Urothelium cell line (cell line): ENCODE measurements at regions not wholly inside any gene's neighbourhood (a gene's known extent, or its start where the extent isn't known, plus 50 kb on each side); places are given as distances from the start of the nearest gene placed in this dataset.
A peak's percentile ranks its signal among the peaks of the same experiment; 100 is the strongest.

Experiments used
- DNase-seq: peaks from one replicate; pipeline ENCODE4 v3.0.0; 2011; ENCODE audit warnings: low spot score, mixed read lengths
- FAIRE-seq: peaks from 2 replicates; lab custom pipeline; 2011; peaks lifted over from hg19 to GRCh38; lab: Jason Lieb, UNC

DNA sequence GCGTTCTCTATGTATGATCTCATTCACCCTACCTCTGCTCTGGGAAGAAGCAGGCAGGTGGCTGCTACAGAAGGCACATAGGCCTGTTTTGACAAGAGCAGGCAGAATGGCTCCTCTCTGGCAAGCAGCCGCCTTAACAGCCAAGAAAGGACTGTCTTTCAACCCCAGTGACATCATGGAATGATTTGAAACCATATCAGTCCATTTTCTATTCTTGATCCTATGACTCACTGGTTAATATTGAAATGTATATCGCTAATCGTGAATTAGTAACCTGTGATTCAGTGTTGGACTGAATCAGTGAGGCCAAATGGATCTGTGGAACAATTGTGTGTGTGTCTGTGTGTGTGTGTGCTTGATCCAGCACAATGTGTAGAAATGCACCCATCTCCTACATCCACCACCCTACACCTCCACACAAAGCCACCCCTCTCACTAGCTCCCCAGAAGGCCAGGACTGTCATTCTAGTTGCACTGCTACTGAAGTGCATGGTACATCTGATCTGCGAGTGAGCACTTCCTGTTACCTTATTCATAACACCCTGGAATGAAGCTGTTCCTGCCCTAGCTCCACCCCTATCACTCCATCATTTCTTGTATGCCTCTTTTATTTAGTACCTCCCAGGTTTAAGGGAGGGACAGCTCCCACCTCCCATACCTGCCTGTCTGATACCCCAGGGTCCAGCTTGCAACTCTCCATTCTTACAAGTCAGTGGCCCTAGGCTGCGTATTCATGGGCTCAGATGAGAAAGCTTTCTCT lies 460.0 kb downstream of the FOXO1 start:
- FAIRE-seq (no peak), DNase-seq (no peak)

DNA sequence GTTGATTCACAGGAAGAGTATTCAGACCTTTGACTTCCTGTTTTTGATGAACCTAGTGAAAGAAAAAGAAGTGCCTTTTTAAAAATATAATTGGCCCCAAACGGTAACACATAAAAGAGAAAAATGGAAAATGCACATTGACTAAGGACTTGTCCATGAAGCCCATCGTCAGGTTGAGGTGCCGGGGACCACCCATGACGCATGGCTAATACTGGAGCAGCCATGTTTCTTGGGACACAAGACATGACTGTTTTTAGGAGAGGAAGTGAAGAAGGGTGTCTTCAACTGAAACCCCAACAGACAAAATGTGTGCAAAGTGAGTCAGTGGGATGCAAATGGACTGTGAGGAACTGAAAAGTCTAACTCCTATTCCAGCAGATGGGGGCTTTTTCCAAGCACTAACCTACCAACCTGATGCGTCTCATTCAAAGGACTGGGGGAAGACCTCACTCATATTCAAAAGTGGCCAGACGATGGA lies 459.4 kb downstream of the FOXO1 start:
- FAIRE-seq = no peak

DNA sequence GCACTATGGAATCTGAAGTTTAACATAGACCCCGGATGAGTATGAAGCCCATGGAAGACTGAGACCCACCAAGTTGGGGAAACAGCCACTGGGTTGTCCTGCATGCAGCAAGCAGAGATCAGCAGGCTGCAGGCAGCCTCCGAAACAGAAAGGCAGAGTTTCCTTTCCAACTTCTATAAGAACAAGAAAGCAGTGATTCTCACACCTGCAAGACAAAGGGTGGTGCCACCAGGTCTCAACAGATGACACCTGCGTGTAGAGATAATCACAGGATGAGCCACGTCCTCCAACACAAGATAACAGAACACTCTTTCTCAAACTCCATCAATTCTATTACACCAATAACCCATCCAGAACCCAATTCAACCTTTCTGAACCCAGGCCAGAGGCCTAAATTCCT lies 457.9 kb downstream of the FOXO1 start:
- DNase-seq = no peak
- no peak for FAIRE-seq

More for the DNA sequence above, 459.4 kb downstream of the FOXO1 start:
- DNase-seq = no peak

DNA sequence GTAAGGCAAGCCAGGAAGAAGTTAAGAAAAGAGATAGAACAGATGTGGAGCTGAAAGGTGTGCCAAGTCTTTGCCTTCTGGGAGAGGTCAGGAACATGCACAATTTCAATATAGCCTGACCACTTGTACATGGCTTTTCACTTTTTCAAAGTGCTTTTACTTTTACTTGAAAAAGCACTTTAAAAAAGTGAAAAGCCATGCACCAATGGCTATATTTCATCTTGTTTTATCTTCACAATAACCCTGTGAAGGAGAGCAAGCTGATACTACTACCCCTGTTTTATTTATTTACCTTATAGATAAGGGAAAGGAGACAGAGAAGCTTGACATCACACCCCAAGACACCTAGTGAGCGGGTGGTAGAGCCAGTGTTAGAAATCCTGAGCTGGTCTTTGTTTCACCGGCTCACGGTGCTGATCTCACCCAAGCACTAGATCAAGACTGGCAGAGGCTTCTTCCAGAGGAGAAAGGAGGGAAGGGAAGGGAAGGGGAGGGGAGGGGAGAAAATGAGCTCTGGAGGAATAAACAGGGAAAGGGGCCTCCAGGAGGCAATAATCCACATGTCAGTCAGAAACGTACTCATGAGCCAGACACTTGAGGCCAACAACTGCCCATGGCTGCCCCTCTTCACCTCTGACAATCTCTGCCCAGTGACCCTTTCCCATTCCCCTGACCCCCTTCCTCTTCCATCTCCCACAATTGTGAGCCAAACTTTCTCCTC lies 455.4 kb downstream of the FOXO1 start:
- no peak for FAIRE-seq
- DNase-seq = no peak

DNA sequence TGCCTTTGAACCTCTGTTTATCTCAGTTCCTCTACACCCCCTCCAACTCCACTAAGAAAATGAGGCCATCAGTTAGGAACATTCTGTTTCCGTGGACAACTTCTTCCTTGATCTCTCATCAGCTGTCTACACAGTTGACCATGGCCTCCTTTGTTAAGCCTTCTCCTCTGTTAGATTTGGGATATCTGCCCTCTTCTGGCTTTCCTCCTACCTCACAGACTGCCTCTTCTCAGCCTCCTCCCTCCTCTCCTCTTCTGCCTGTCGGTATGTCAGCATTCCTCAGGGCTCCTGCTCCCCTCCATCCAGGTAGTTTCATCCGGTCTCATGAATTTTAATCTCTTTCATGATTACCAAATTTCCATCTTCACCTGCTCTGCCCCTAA lies 454.9 kb downstream of the FOXO1 start:
- FAIRE-seq = no peak

DNA sequence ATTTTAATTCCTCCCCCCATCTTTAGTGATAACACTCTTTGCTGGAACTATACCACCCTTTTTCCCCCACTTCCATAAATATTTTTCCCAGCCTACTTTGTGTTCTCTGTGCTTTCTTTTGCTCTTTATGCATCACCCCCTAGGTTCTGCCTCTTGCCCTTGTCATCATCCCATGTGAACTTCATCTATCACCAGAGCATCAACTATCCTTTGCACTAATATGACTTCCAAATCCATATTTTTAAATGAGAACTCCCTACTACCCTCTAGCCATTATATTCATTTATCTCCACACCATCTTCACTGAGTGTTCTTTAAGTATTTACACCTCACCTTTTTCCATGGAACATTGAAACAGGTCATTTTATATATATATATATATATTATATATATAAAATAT lies 452.7 kb downstream of the FOXO1 start:
- DNase-seq = no peak
- FAIRE-seq = no peak

More for the DNA sequence above, 454.9 kb downstream of the FOXO1 start:
- DNase-seq = no peak

DNA sequence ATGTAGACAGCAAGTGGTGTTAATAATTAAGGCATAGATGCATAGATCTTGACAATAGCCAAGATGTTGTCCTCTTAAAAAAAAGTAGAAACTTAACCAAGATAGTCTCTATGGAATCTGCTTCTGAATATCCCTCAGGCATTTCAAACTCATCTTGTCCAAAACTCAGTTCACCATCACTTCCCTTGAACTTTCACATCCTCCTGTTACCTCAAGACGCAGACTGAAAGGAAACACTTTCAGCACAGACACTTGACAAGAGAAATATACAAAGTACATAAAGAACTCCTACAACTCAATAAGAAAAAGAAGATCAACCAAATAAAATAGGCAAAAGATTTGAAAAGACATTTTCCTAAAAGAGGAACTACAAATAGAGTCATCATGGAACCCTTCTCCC lies 451.1 kb downstream of the FOXO1 start:
- no peak for FAIRE-seq
- no peak for DNase-seq

DNA sequence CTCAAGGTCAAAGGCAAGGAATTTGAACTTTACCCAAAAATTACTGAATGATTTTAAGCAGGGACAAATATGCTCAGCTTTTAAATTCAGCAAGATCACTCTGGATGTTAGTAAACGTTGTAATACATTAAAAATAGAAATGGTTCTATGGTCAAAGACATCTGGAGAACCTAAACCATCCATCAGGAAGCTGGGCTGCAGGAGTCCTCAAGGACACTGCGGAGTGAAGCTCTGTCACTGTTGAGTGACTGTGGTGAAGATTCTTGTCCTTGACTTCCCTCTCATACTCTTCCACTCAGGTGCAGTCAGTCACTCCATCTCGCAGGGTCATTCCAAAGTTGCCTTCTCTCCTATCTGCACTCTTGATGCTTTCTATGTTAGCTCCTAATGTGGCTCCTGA lies 450.7 kb downstream of the FOXO1 start:
- DNase-seq = no peak
- FAIRE-seq = no peak

DNA sequence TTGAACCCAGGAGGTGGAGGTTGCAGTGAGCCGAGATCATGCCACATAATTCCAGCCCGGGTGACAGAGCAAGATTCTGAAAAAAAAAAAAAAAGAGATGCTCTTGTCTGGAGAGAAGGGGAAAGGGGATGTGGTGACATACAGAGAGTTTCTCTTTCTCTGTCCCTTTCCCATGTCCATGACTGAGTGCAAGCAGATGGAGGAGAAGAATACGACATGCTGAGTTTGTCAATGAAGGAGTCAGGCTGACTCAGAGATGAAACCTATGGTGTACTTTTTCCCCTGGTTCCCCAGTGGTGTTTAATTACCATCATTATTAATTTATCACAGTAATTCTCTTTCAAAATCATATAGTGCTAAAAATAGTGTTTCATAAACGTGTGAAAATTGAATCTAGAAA lies 448.8 kb downstream of the FOXO1 start:
- FAIRE-seq = no peak
- DNase-seq = no peak

DNA sequence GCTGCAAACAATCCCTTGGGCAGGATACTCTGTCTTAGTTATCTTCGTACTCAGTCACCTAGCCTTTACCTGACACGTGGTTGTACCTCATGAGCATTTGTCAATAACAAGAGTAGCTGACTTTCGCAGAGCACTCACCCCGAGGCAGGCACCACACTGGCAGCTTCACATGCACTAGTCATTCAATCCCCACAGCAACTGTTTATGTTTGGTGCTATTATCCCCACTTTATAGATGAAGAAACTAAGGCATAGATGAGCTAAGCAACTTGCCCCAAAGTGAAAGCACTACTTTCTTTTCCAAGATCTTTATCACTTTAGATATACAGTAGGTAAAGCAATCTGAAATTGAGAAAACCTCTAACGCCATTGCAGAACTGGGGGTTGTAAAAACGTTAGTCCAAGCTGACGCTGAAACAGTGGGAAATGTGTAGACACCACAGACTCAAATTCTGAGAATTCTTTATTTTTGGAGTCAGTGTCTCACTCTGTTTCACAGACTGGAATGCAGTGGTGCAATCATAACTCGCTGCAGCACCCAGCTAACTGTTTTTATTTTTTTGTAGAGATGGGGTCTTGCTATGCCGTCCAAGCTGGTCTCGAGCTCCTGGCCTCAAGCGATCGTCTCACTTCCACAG lies 446.0 kb downstream of the FOXO1 start:
- no peak for DNase-seq
- no peak for FAIRE-seq

DNA sequence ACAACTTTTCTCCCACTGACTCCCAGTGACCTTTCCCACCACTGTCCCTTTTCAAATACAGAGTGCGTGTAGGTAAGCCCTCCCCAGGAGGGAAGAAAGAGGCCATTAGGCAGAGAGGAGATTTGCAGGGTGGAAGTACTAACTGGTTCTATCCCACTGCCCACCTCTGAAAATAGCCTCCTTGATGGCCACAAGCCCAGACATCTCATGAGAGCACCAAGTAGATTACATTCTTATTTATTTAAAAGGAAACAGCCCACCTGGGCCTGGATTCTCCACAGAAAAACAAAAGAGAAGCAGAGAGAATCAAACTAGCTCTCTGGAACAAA lies 445.3 kb downstream of the FOXO1 start:
- no peak for DNase-seq
- no peak for FAIRE-seq

DNA sequence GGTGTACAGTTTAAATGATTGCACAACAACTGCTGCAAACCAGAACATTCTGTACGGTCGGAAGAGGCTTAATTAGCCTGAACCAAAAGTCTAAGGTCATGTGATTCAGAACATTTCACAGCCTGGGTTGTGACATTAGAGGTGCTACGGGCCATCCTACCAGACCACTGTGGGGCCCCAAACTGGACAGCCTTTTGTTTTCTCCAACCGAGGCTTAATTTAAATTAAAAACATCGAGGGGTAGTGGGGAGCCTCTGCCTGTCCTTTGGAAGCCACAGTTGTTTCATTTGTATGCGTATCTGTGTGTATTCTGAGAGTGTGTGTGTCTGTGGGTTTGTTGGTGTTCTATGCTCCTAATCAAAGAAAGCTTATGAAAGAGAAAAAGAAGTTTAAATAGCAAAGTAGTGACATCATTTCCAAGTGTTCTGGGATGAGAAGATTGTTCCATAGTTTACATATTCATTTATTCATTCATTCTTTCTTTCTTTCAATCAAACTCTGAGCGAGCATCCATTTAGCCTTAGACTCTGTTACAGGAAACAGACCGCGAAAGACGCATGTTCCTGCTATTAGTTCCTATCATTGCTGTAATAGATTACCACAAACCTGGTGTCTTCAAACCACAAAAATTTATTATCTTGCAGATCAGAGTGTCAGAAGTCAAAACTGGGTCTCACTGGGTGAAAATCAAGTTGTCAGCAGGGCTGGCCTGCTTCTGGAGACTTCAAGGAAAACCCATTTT lies 444.8 kb downstream of the FOXO1 start:
- peak; percentile 5 for DNase-seq
- no peak for FAIRE-seq

DNA sequence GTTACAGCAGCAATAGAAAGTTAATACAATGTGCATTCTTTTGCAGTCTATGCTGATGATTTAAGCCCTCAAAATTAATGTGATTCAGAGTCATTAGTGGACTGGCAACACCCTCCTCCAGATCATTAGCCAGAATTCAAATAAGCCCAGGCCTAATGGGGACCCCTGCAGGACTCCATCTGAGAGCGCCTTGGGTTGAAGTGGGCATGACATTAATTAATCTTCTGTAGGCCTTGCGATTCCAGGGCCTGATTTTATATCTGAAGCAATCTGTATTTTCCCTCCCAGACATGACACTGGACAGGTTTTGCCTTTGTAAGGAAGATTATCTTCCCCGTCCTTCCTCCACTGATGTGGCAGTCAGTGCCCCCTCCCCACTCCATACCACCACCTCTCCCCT lies 442.9 kb downstream of the FOXO1 start:
- no peak for FAIRE-seq
- DNase-seq = no peak

DNA sequence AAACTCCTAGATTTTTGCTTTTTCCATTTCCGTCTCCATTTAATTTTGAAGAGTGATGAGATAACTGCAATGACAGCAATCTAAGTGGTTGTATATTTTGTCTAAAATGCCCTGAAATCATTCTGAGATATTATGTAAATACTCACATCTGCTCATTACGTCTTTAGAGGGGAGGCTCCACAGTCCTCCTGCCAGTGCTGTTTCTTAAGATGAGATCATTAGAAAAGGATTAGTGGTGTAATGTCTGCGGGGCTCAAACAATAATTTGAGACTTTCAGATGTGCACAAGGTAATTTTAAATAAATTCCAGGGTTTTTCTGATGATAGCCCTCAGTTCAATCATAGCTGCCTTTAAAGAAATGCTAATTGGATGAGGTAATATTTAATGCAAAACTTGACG lies 437.9 kb downstream of the FOXO1 start:
- FAIRE-seq (no peak), DNase-seq (no peak)

DNA sequence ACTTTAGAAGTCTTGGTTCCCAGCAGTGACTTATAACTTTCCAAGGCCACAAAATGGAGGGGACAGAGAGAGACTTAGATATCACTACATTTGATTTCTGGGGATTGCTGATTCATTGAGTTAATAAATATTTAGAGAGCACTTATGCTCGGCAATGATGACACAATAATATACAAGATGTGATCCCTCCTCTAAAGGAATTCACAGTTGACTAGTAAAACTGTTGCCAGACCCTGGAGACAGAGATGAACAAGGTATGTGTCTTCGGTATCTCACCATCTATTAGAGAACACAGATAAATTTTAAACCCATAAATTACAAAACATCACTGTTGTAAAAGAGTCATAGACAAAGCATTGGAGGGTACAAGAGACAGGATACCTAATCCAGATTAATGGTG lies 437.5 kb downstream of the FOXO1 start:
- no peak for FAIRE-seq
- no peak for DNase-seq

DNA sequence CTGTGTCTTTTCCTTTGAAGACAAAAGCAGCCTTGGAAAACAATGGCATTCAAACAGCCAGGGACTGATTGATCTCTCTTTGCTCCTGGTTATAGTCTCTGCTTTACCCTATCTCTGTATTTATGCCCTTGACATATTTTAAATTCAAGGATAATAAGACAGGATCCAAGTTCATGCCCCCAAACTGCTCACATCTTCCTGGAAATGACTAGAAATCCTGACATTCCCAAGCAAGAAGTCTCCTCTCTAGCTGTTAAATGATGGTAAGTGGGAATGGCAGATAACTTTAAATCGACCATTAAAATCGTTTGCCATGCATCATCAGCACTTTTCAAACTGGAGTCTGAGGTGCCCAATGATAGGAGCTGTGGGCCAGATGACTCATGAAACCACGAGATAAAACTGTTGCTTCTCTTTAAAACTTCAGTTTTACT lies 435.6 kb downstream of the FOXO1 start:
- FAIRE-seq = no peak
- no peak for DNase-seq

DNA sequence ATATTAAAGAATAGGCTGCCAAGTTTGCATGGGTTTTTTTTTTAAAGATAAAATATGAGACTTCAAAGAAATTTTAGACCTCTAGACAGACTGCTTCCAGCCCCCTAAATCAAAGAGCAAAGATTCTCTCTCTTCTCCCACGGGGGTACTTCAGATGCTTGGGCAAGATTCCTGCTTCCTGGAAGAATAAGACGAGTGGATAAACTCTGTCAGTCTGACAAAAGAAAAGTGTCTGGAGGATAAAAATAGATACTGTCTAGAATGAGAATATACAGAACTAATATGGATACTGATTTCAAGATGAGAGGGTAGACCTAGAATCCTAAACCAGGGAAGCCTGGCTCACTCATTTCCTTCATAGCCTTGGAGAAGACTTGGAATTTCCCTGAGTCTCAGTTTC lies 435.1 kb downstream of the FOXO1 start:
- no peak for DNase-seq

DNA sequence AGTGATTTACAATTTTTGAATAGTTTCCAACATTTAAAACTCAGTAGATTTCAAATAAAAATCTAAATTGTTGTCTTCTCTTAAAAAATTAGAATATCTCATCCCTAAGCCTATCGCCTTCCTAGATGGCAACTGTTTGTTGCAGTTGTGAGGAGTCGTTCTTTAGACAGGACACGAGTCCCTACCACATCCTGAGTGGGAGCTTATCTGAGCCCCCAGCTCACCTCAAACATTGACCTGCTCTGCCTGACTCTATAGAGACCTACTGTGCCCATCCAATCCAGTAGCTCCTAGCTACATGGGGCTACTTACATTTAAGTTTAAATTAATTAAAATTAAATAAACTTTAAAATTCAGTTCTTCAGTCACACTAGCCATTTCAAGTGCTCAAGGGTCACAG lies 434.7 kb downstream of the FOXO1 start:
- FAIRE-seq (no peak), DNase-seq (no peak)

More for the DNA sequence above, 435.1 kb downstream of the FOXO1 start:
- FAIRE-seq = no peak

DNA sequence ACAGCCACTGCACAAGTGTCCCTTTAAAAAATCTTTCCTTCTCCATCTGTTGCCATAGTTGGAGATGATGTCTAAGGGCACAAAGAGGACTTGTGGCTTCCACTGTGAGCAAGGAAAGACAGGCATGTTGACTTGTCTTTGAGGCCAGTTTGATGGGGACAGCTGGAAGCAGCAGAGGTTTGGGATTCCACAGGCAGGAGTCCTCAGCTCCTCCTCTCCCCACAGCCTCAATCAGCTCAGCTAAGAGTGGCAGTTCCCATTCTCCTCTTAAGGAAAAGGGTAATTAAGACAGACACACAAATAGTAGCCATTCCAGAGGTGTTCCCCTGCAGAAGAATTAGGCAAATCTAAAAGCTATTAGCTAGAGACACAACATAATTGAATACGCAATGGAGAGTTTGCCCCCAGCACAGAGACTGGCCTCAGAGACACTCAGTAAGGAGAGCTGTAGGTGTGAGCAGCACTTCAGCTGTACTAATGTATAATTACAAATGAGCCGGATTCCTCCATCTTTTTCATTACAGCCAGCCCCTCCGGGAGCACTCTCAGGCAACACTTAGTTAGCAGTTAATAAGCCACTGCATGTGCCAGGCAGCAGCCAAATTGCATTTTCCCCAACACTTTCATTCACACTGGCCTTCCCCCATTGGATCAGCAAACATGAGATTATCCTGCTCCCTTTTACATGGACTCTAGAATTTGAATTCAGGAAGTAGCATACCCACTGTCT lies 434.0 kb downstream of the FOXO1 start:
- DNase-seq (no peak), FAIRE-seq (no peak)

DNA sequence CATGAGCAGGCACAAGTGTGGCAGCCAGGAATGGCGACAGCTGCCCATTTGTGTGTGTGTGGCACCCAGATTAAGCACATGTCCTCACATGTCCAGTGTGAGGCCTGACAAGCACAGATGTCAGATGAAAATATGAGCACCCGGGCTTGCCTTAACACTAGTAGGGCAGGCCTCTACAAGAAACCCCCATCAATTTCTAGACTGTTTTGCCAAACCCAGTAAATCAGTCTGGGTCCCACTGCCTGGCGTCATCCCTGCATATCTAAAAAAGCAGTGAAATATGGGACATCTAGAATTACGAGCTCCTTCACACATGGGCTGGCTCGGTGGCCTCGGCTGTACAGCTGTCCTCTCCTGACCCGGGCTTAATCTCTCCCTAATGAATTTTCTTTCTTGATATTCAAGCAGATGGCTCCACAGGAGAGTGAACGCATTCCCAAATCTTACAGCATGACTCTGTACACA lies 432.7 kb downstream of the FOXO1 start:
- DNase-seq (no peak), FAIRE-seq (no peak)
